Fibroblast of peridontal ligament (primary cell): ENCODE measurements at regions not wholly inside any gene's neighbourhood (a gene's known extent, or its start where the extent isn't known, plus 50 kb on each side); places are given as distances from the start of the nearest gene placed in this dataset.
A peak's percentile ranks its signal among the peaks of the same experiment; 100 is the strongest.
"Not testable (repeated sequence)": the region's sequence is repeated elsewhere in the genome, so short reads cannot be mapped to it uniquely, and the experiment has no call there.

Experiments used
- DNase-seq: peaks from one replicate; pipeline ENCODE4 v3.0.0-alpha.2; 2010; ENCODE audit errors: extremely low read depth

- DNase-seq = no peak
These were observed 66.1 kb downstream of the RBMX2 start for GRCh38 chrX:130467936-130468335.

GRCh38 chrX:130468395-130468923 lies 66.7 kb downstream of the RBMX2 start:
- no peak for DNase-seq

GRCh38 chrX:130482871-130483270 lies 81.1 kb downstream of the RBMX2 start:
- DNase-seq = no peak

- no peak for DNase-seq
These were observed 84.1 kb downstream of the RBMX2 start for GRCh38 chrX:130485870-130486269.

- DNase-seq = not testable (repeated sequence)
These were observed 93.7 kb downstream of the RBMX2 start for GRCh38 chrX:130495502-130495901.

GRCh38 chrX:130497531-130497930 lies 95.7 kb downstream of the RBMX2 start:
- no peak for DNase-seq

- DNase-seq = no peak
These were observed 97.0 kb downstream of the RBMX2 start for GRCh38 chrX:130498653-130499274.

- no peak for DNase-seq
These were observed 100.3 kb downstream of the RBMX2 start for GRCh38 chrX:130502016-130502570.

- DNase-seq = no peak
These were observed 102.2 kb downstream of the RBMX2 start for GRCh38 chrX:130504019-130504418.

GRCh38 chrX:130507015-130507414 lies 105.2 kb downstream of the RBMX2 start:
- DNase-seq = no peak

GRCh38 chrX:130512534-130512933 lies 110.7 kb downstream of the RBMX2 start:
- not testable (repeated sequence) for DNase-seq

- no peak for DNase-seq
These were observed 114.3 kb downstream of the RBMX2 start for GRCh38 chrX:130516123-130516522.

- DNase-seq = no peak
These were observed 121.9 kb downstream of the RBMX2 start for GRCh38 chrX:130523460-130524394.

- DNase-seq = no peak
These were observed 122.8 kb downstream of the RBMX2 start for GRCh38 chrX:130524476-130525194.

GRCh38 chrX:130529531-130529930 lies 127.7 kb downstream of the RBMX2 start:
- DNase-seq = no peak

- DNase-seq = no peak
These were observed 129.3 kb downstream of the RBMX2 start for GRCh38 chrX:130531066-130531465.

- peak; percentile 39 for DNase-seq
These were observed 138.0 kb downstream of the RBMX2 start for GRCh38 chrX:130539721-130540321.

- DNase-seq = peak; percentile 3
These were observed 142.0 kb downstream of the RBMX2 start for GRCh38 chrX:130543603-130544325.

- no peak for DNase-seq
These were observed 144.0 kb downstream of the RBMX2 start for GRCh38 chrX:130545796-130546195.

- peak; percentile 12 for DNase-seq
These were observed 147.6 kb downstream of the RBMX2 start for GRCh38 chrX:130549382-130549781.

GRCh38 chrX:130550351-130550750 lies 148.6 kb downstream of the RBMX2 start:
- no peak for DNase-seq
